K562 (cell line): ENCODE measurements at regions not wholly inside any gene's neighbourhood (a gene's known extent, or its start where the extent isn't known, plus 50 kb on each side); places are given as distances from the start of the nearest gene placed in this dataset.

Source experiments
- ATAC-seq: fragments of 200-7000 bp; cut with Tn5 transposase; 3 replicates; pipeline ENCODE4 v1.9.1; 2020; ENCODE audit warnings: moderate library complexity
- BruUV-seq: library from RNA; stranded (reverse); fragments of 400-500 nt; replicated peaks from 2 replicates; lab custom pipeline; 2021; lab: Mats Ljungman, UMichigan
- CTCF ChIA-PET: fragments of 300-600 bp; formaldehyde crosslinking; extraction: SDS; loops from one replicate; lab custom pipeline; 2021; ENCODE audit warnings: low intra/inter-chr PET ratio; lab: Yijun Ruan, JAX
- POLR2A ChIA-PET: fragments of 300-600, 350-650 bp; sonication (Branson Sonifier 250); formaldehyde crosslinking; extraction: SDS; loops from one replicate; lab custom pipeline; 2021; ENCODE audit warnings: antibody characterized with exemption, inconsistent platforms; lab: Yijun Ruan, JAX
- DNase-seq, 4 experiments: peaks; one replicate each; pipeline versions ENCODE4 v3.0.0 to v3.0.0-alpha.2; 2011 to 2018; ENCODE audit warnings: low spot score in 3 of 4, mixed read lengths in 3 of 4; ENCODE audit errors: extremely low read depth in 1 of 4
- FAIRE-seq: peaks from 2 replicates; lab custom pipeline; 2011; peaks lifted over from hg19 to GRCh38; lab: Jason Lieb, UNC
- H2AFZ ChIP-seq: 2 replicates; pipeline ENCODE4 v1.6.0; 2011; ENCODE audit warnings: low read depth, low read length, control low read depth, inconsistent platforms
- H3K27ac ChIP-seq: fragments of 200-600 bp; 3 replicates; pipeline ENCODE4 v1.8.0; 2011; ENCODE audit warnings: low read depth, mild to moderate bottlenecking, control low read depth, inconsistent platforms, low read length, moderate library complexity, mixed read lengths; ENCODE audit errors: extremely low read depth
- H3K27me3 ChIP-seq, 2 experiments: fragments of 300-600 bp in 1 of 2; 2 replicates in 1 of 2; 3 replicates in 1 of 2; pipeline versions ENCODE4 v1.6.0 to v1.8.0; 2011; ENCODE audit warnings: inconsistent platforms in 2 of 2, low read length in 2 of 2, mild to moderate bottlenecking in 1 of 2, mixed read lengths in 1 of 2, moderate library complexity in 1 of 2; ENCODE audit not compliant: control insufficient read depth in 2 of 2, insufficient read depth in 2 of 2
- H3K36me3 ChIP-seq: fragments of 300-600 bp; 3 replicates; pipeline ENCODE4 v1.8.0; 2011; ENCODE audit warnings: mild to moderate bottlenecking, low read length, inconsistent platforms; ENCODE audit not compliant: control insufficient read depth, insufficient read depth
- H3K4me1 ChIP-seq, 2 experiments: fragments of 200-600 bp in 1 of 2; replicated peaks in 1 of 2; 2 replicates in 1 of 2; 3 replicates in 1 of 2; pipeline versions ENCODE4 v1.5.1 to v1.8.0; 2011; ENCODE audit warnings: inconsistent platforms in 2 of 2, low read length in 2 of 2, mild to moderate bottlenecking in 1 of 2, mixed read lengths in 1 of 2, moderate library complexity in 1 of 2; ENCODE audit not compliant: control insufficient read depth in 2 of 2, insufficient read depth in 2 of 2
- H3K4me2 ChIP-seq: 2 replicates; pipeline ENCODE4 v1.6.1; 2011; ENCODE audit warnings: low read length, control low read depth, inconsistent platforms, mixed read lengths; ENCODE audit not compliant: insufficient read depth
- H3K4me3 ChIP-seq: fragments of 200-600 bp; sonication (generic), shearing (Covaris generic); 2 replicates; pipeline ENCODE4 v1.5.1; 2016; ENCODE audit warnings: control low read depth, inconsistent platforms
- H3K79me2 ChIP-seq: fragments of 200-600 bp; 3 replicates; pipeline ENCODE4 v1.8.0; 2011; ENCODE audit warnings: low read length, inconsistent platforms; ENCODE audit not compliant: control insufficient read depth, insufficient read depth
- H3K9ac ChIP-seq, 2 experiments: 2 replicates each; pipeline versions ENCODE4 v1.6.0 to v1.6.1; 2011; ENCODE audit warnings: low read depth in 2 of 2, low read length in 2 of 2, control low read depth in 1 of 2, inconsistent platforms in 1 of 2, mild to moderate bottlenecking in 1 of 2, mixed read lengths in 1 of 2; ENCODE audit not compliant: insufficient read depth in 1 of 2
- H3K9me1 ChIP-seq: one replicate; pipeline ENCODE4 v1.6.0; 2011; ENCODE audit warnings: inconsistent platforms, mild to moderate bottlenecking, low read length, moderate library complexity; ENCODE audit not compliant: control insufficient read depth, insufficient read depth
- H3K9me3 ChIP-seq: replicated peaks from 2 replicates; pipeline ENCODE4 v1.5.1; 2011; ENCODE audit warnings: low read depth, low read length, inconsistent platforms; ENCODE audit not compliant: control insufficient read depth, insufficient read depth
- H4K20me1 ChIP-seq: replicated peaks from 2 replicates; pipeline ENCODE4 v1.6.1; 2011; ENCODE audit warnings: low read length, inconsistent platforms, mixed read lengths; ENCODE audit not compliant: control insufficient read depth, insufficient read depth
- RB1 ChIP-seq: fragments of 450-650 bp; IDR thresholded peaks from 2 replicates; pipeline ENCODE4 v1.6.1; 2017; ENCODE audit warnings: low read depth, mild to moderate bottlenecking
- SOX6 ChIP-seq: fragments of 450-650 bp; IDR thresholded peaks from 2 replicates; pipeline ENCODE4 v1.6.1; 2014; ENCODE audit warnings: mild to moderate bottlenecking
- SPI1 ChIP-seq: IDR thresholded peaks from 2 replicates; pipeline ENCODE4 v1.6.1; 2011; ENCODE audit warnings: low read depth, low read length, control low read depth, borderline replicate concordance
- WGBS: fragments of 100-300 bp; shearing (Covaris generic); methylation state at CpG from one replicate; pipeline ENCODE4 v1.1.6; 2016; ENCODE audit warnings: low coverage, mixed read lengths; ENCODE audit not compliant: insufficient coverage; ENCODE audit errors: missing lambda C conversion rate; 5-methylcytosine and 5-hydroxymethylcytosine counted together
- in situ Hi-C: fragments of 300-500 bp; cut with MboI; formaldehyde crosslinking; loops from 4 replicates; pipeline ENCODE4 v1.15.0; 2018; ENCODE audit warnings: inconsistent platforms, mixed read lengths
- intact Hi-C: fragments of 100-400 bp; cut with micrococcal nuclease; formaldehyde crosslinking; loops from 2 replicates; pipeline ENCODE4 v1.14.2; 2022
- TF ChIP-seq, protein P1 (sequence below): fragments of 250-450 bp; sonication (Bioruptor Pico); IDR thresholded peaks from 2 replicates; pipeline ENCODE4 v1.5.0; 2021; ENCODE audit warnings: mild to moderate bottlenecking, borderline replicate concordance

GRCh38 chr2:76044701-76045100 lies 334.0 kb upstream of the GCFC2 start:
- Histone ChIP-seq H3K4me3 (no peak overlapping the region), H2AFZ (no peak overlapping the region), H3K4me1 (no peaks in the 10 kb centered on the region), H4K20me1 (no peaks in the 10 kb centered on the region), H3K9me3 (no peaks in the 10 kb centered on the region), H3K36me3 (no peaks in the 10 kb centered on the region), H3K9ac (no peak overlapping the region), H3K27ac (no peak overlapping the region), H3K79me2 (no peaks in the 10 kb centered on the region), H3K9me1 (no peaks in the 10 kb centered on the region), H3K4me2 (no peak overlapping the region), H3K27me3 (no peaks in the 10 kb centered on the region)
- ChIA-PET CTCF (no interaction called here), POLR2A (no interaction called here)
- TF ChIP-seq, protein P1, sequence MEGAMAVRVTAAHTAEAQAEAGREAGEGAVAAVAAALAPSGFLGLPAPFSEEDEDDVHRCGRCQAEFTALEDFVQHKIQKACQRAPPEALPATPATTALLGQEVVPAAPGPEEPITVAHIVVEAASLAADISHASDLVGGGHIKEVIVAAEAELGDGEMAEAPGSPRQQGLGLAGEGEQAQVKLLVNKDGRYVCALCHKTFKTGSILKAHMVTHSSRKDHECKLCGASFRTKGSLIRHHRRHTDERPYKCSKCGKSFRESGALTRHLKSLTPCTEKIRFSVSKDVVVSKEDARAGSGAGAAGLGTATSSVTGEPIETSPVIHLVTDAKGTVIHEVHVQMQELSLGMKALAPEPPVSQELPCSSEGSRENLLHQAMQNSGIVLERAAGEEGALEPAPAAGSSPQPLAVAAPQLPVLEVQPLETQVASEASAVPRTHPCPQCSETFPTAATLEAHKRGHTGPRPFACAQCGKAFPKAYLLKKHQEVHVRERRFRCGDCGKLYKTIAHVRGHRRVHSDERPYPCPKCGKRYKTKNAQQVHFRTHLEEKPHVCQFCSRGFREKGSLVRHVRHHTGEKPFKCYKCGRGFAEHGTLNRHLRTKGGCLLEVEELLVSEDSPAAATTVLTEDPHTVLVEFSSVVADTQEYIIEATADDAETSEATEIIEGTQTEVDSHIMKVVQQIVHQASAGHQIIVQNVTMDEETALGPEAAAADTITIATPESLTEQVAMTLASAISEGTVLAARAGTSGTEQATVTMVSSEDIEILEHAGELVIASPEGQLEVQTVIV = no peak
- DNase-seq = no peak
- 29% methylated on average over 2 of the region's 2 CpGs for WGBS
- no TSS peak for BruUV-seq
- no peak for ATAC-seq
- in situ Hi-C loops = no loop called here
- intact Hi-C loops = no loop called here
- FAIRE-seq = no peak

- Histone ChIP-seq H3K9me3 (no peaks in the 10 kb centered on the region), H3K27ac (no peak overlapping the region), H3K79me2 (no peaks in the 10 kb centered on the region), H3K27me3 (no peaks in the 10 kb centered on the region), H3K9me1 (no peaks in the 10 kb centered on the region), H3K4me3 (no peak overlapping the region), H3K36me3 (no peaks in the 10 kb centered on the region), H3K4me1 (no peaks in the 10 kb centered on the region), H3K4me2 (no peak overlapping the region), H3K9ac (no peak overlapping the region), H2AFZ (no peak overlapping the region), H4K20me1 (no peaks in the 10 kb centered on the region)
- TF ChIP-seq SPI1 = peak; percentile 68
- 0 out of 2 replicates have a peak, but pooled peaks have one; percentile 28 for TF ChIP-seq SOX6
- no peak for TF ChIP-seq RB1
- ATAC-seq = no peak
- no peak for DNase-seq
- no peak for FAIRE-seq
- no TSS peak for BruUV-seq
- intact Hi-C loops = no loop called here
- in situ Hi-C loops = no loop called here
- POLR2A ChIA-PET = no interaction called here
- CTCF ChIA-PET = no interaction called here
Measured at GRCh38 chr2:76039505-76039904, 328.8 kb upstream of the GCFC2 start.
